ENCODE measurements at regions not wholly inside any gene's neighbourhood (a gene's known extent, or its start where the extent isn't known, plus 50 kb on each side); places are given as distances from the start of the nearest gene placed in this dataset.

- TF ChIP-seq CTCF (IDR thresholded peaks at IDR 0.05; ENCODE audit: low read depth, low read length) = no peak
- no peak for TF ChIP-seq POLR2A (IDR thresholded peaks at IDR 0.05; ENCODE audit: extremely low read depth, insufficient read length)
- peak; percentile 88 for TF ChIP-seq MAX (IDR thresholded peaks at IDR 0.05; ENCODE audit: low read depth, low read length)
- peak; percentile 83 for TF ChIP-seq MYC (IDR thresholded peaks at IDR 0.05; ENCODE audit: low read depth, low read length)
Observed at GRCh38 chr13:31885994-31886393, 145.6 kb upstream of the FRY start.

All from NB4 (cell line).